Keratinocyte (primary cell): ENCODE measurements at regions not wholly inside any gene's neighbourhood (a gene's known extent, or its start where the extent isn't known, plus 50 kb on each side); places are given as distances from the start of the nearest gene placed in this dataset.

Experiments used
- DNase-seq: peaks from one replicate; pipeline ENCODE4 v3.0.0-alpha.2; 2011; ENCODE audit warnings: low read depth, missing footprints, low spot score
- FAIRE-seq: peaks from 2 replicates; lab custom pipeline; 2011; peaks lifted over from hg19 to GRCh38; lab: Jason Lieb, UNC
- H2AFZ ChIP-seq: 2 replicates; pipeline ENCODE4 v1.6.0; 2012; ENCODE audit warnings: low read length, control low read depth, inconsistent platforms; ENCODE audit not compliant: control insufficient read depth
- H3K27ac ChIP-seq: 2 replicates; pipeline ENCODE4 v1.5.1; 2011; ENCODE audit warnings: low read length; ENCODE audit not compliant: control insufficient read depth, insufficient read depth
- H3K27me3 ChIP-seq: 3 replicates; pipeline ENCODE4 v1.6.0; 2011; ENCODE audit warnings: low read length; ENCODE audit not compliant: control insufficient read depth, insufficient read depth; ENCODE audit errors: extremely low read depth
- H3K36me3 ChIP-seq, 2 experiments: 2 replicates in 1 of 2; 3 replicates in 1 of 2; pipeline ENCODE4 v1.5.1; 2011; ENCODE audit warnings: low read length in 2 of 2, mild to moderate bottlenecking in 1 of 2; ENCODE audit not compliant: control insufficient read depth in 2 of 2, insufficient read depth in 2 of 2; ENCODE audit errors: extremely low read depth in 1 of 2
- H3K4me1 ChIP-seq: 3 replicates; pipeline ENCODE4 v1.5.1; 2011; ENCODE audit warnings: low read length; ENCODE audit not compliant: control insufficient read depth, insufficient read depth; ENCODE audit errors: extremely low read depth
- H3K4me2 ChIP-seq: 3 replicates; pipeline ENCODE4 v1.6.0; 2011; ENCODE audit warnings: low read depth, low read length; ENCODE audit not compliant: control insufficient read depth, insufficient read depth; ENCODE audit errors: extremely low read depth
- H3K4me3 ChIP-seq, 3 experiments: fragments of 200-600 bp in 1 of 3; sonication (generic) in 1 of 3; 2 replicates in 2 of 3; 3 replicates in 1 of 3; pipeline ENCODE4 v1.5.1; 2011 to 2016; ENCODE audit warnings: low read length in 3 of 3, mild to moderate bottlenecking in 3 of 3, control low read depth in 2 of 3, inconsistent platforms in 1 of 3, low read depth in 1 of 3, mixed read lengths in 1 of 3, mixed run types in 1 of 3, moderate library complexity in 1 of 3; ENCODE audit not compliant: control insufficient read depth in 2 of 3, insufficient read depth in 2 of 3; ENCODE audit errors: extremely low read depth in 1 of 3
- H3K79me2 ChIP-seq: 2 replicates; pipeline ENCODE4 v1.6.0; 2012; ENCODE audit warnings: low read length; ENCODE audit not compliant: control insufficient read depth, insufficient read depth
- H3K9ac ChIP-seq: 3 replicates; pipeline ENCODE4 v1.6.0; 2011; ENCODE audit warnings: low read length; ENCODE audit not compliant: control insufficient read depth, insufficient read depth; ENCODE audit errors: extremely low read depth
- H3K9me1 ChIP-seq: 3 replicates; pipeline ENCODE4 v1.6.0; 2011; ENCODE audit warnings: low read length; ENCODE audit not compliant: control insufficient read depth, insufficient read depth; ENCODE audit errors: extremely low read depth
- H3K9me3 ChIP-seq: 2 replicates; pipeline ENCODE4 v1.5.1; 2012; ENCODE audit warnings: low read depth, low read length; ENCODE audit not compliant: control insufficient read depth
- H4K20me1 ChIP-seq: 3 replicates; pipeline ENCODE4 v1.6.0; 2011; ENCODE audit warnings: low read length; ENCODE audit not compliant: control insufficient read depth, insufficient read depth; ENCODE audit errors: extremely low read depth
- CTCF ChIP-seq, 3 experiments: IDR thresholded peaks in 1 of 3; conservative IDR thresholded peaks in 1 of 3; optimal IDR thresholded peaks in 1 of 3; 2 replicates in 2 of 3; 3 replicates in 1 of 3; pipeline versions ENCODE3 to v1.5.1; 2011; ENCODE audit warnings: low read length in 3 of 3, mild to moderate bottlenecking in 3 of 3, moderate library complexity in 2 of 3, control low read depth in 1 of 3, inconsistent platforms in 1 of 3; ENCODE audit not compliant: insufficient read depth in 2 of 3; ENCODE audit errors: extremely low read depth in 1 of 3
- EZH2 ChIP-seq: IDR thresholded peaks from one replicate; pipeline ENCODE4 v1.6.1; 2012; ENCODE audit warnings: inconsistent platforms, mild to moderate bottlenecking, low read length, moderate library complexity
- dilution Hi-C: fragments of 300-500 bp; cut with MboI; formaldehyde crosslinking; loops from one replicate; pipeline ENCODE4 v1.7.0; 2020; ENCODE audit warnings: low sequenced_read_pairs; ENCODE audit not compliant: extremely low pct_ligation_motif_present

- no peaks in the 10 kb centered on the region for H4K20me1 ChIP-seq
- H3K36me3 ChIP-seq = no peaks in the 10 kb centered on the region
- no peak overlapping the region for H3K9ac ChIP-seq
- no peak for DNase-seq
- no peak overlapping the region for H3K4me2 ChIP-seq
- dilution Hi-C loops = no loop called here
- no peak overlapping the region for H3K27ac ChIP-seq
- no peaks in the 10 kb centered on the region for H3K9me3 ChIP-seq
- no peak for TF ChIP-seq EZH2
- TF ChIP-seq CTCF (optimal IDR thresholded peaks at IDR 0.05 in 1 of 3, IDR thresholded peaks at IDR 0.05 in 1 of 3, conservative IDR thresholded peaks at IDR 0.05 in 1 of 3; ENCODE audit: extremely low read depth in 1 of 3, insufficient read depth in 2 of 3, low read length in 3 of 3) = no peak
- H2AFZ ChIP-seq = no peak overlapping the region
- H3K4me3 ChIP-seq = no peak overlapping the region
- H3K27me3 ChIP-seq = no peaks in the 10 kb centered on the region
- H3K4me1 ChIP-seq = no peaks in the 10 kb centered on the region
- no peak for FAIRE-seq
- H3K79me2 ChIP-seq = no peaks in the 10 kb centered on the region
- H3K9me1 ChIP-seq = no peaks in the 10 kb centered on the region
Measured at GRCh38 chr5:85017261-85017660, 632.6 kb upstream of the EDIL3 start.

- H3K27ac ChIP-seq = no peak overlapping the region
- no peaks in the 10 kb centered on the region for H3K36me3 ChIP-seq
- DNase-seq (no peak), FAIRE-seq (no peak)
- H3K9me1 ChIP-seq = no peaks in the 10 kb centered on the region
- no peaks in the 10 kb centered on the region for H3K27me3 ChIP-seq
- no peaks in the 10 kb centered on the region for H3K4me1 ChIP-seq
- H2AFZ ChIP-seq = no peak overlapping the region
- TF ChIP-seq EZH2 (no peak), CTCF (optimal IDR thresholded peaks at IDR 0.05 in 1 of 3, IDR thresholded peaks at IDR 0.05 in 1 of 3, conservative IDR thresholded peaks at IDR 0.05 in 1 of 3; ENCODE audit: extremely low read depth in 1 of 3, insufficient read depth in 2 of 3, low read length in 3 of 3) (no peak)
- H3K79me2 ChIP-seq = no peaks in the 10 kb centered on the region
- H3K9me3 ChIP-seq = no peaks in the 10 kb centered on the region
- no peak overlapping the region for H3K4me2 ChIP-seq
- no peak overlapping the region for H3K9ac ChIP-seq
- H4K20me1 ChIP-seq = no peaks in the 10 kb centered on the region
- dilution Hi-C loops = no loop called here
- no peak overlapping the region for H3K4me3 ChIP-seq
Measured at GRCh38 chr5:85030316-85031084, 645.8 kb upstream of the EDIL3 start.
